AG04449 (cell line): ENCODE measurements at regions not wholly inside any gene's neighbourhood (a gene's known extent, or its start where the extent isn't known, plus 50 kb on each side); places are given as distances from the start of the nearest gene placed in this dataset.

ENCODE experiments used
- CTCF ChIA-PET: fragments of 350-600 bp; formaldehyde crosslinking; extraction: SDS; loops from one replicate; lab custom pipeline; 2021; ENCODE audit warnings: antibody characterized with exemption; lab: Yijun Ruan, JAX
- POLR2A ChIA-PET: fragments of 400-600, 350-600 bp; formaldehyde crosslinking; extraction: SDS; loops from one replicate; lab custom pipeline; 2020; ENCODE audit warnings: antibody characterized with exemption, inconsistent platforms; lab: Yijun Ruan, JAX
- DNase-seq: peaks from one replicate; pipeline ENCODE4 v3.0.0-alpha.2; 2010; ENCODE audit warnings: low read depth, low spot score
- H3K4me3 ChIP-seq: 2 replicates; pipeline ENCODE4 v1.5.1; 2011; ENCODE audit warnings: low read depth, mild to moderate bottlenecking, control low read depth, low read length
- TF ChIP-seq, protein P1 (sequence below): IDR thresholded peaks from one replicate; pipeline ENCODE4 v1.5.1; 2011; ENCODE audit warnings: mild to moderate bottlenecking, moderate library complexity, low read length, control low read depth, inconsistent platforms; ENCODE audit not compliant: insufficient read depth; ENCODE audit errors: missing control alignments

DNA sequence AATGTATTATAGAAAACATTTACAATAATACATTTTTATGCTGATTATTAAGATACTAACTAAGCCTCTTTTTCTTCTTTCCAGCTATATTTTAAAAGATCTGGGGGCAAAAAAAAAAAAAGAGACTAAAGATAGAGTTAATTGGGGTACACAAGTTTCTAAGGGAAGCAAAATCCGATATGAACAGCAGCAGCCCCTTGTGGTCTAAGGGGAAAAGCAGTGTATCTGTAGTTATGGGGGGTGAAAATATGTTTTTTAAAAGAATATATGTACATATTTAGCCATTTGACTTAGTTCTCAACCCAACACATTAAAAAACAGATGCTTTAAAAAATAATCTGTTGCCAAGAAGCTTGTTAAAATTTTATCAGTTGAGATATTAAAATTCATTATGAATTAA, 134.3 kb upstream of the POU5F2 start:
- ChIA-PET CTCF (interaction anchor here (0.6 to 1.0 kb wide), 2 partner anchors 19 to 23 kb away, joined by 3 to 4 read pairs; no protein-coding TSS in a partner anchor), POLR2A (no interaction called here)
- no peak for DNase-seq
- no peak overlapping the region for H3K4me3 ChIP-seq
- TF ChIP-seq, protein P1, sequence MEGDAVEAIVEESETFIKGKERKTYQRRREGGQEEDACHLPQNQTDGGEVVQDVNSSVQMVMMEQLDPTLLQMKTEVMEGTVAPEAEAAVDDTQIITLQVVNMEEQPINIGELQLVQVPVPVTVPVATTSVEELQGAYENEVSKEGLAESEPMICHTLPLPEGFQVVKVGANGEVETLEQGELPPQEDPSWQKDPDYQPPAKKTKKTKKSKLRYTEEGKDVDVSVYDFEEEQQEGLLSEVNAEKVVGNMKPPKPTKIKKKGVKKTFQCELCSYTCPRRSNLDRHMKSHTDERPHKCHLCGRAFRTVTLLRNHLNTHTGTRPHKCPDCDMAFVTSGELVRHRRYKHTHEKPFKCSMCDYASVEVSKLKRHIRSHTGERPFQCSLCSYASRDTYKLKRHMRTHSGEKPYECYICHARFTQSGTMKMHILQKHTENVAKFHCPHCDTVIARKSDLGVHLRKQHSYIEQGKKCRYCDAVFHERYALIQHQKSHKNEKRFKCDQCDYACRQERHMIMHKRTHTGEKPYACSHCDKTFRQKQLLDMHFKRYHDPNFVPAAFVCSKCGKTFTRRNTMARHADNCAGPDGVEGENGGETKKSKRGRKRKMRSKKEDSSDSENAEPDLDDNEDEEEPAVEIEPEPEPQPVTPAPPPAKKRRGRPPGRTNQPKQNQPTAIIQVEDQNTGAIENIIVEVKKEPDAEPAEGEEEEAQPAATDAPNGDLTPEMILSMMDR: no peak

- POLR2A ChIA-PET: no interaction called here
Observed at GRCh38 chr5:93874491-93874890, 133.1 kb upstream of the POU5F2 start.

GRCh38 chr5:93874080-93874479, 132.7 kb upstream of the POU5F2 start:
- ChIA-PET CTCF (interaction anchor here (0.7 to 1.3 kb wide), 3 partner anchors 20 to 672 kb away, joined by 3 read pairs; no protein-coding TSS in a partner anchor), POLR2A (no interaction called here)
- no peak for DNase-seq
- H3K4me3 ChIP-seq: no peak overlapping the region
- TF ChIP-seq, protein P1: no peak

More at GRCh38 chr5:93874491-93874890, 133.1 kb upstream of the POU5F2 start:
- DNase-seq: no peak
- H3K4me3 ChIP-seq: no peak overlapping the region
- CTCF ChIA-PET: interaction anchor here (1.0 to 1.3 kb wide), 2 partner anchors 19 to 672 kb away, joined by 3 read pairs; no protein-coding TSS in a partner anchor
- TF ChIP-seq, protein P1: no peak

GRCh38 chr5:93873211-93873736, 131.9 kb upstream of the POU5F2 start:
- ChIA-PET POLR2A (no interaction called here), CTCF (interaction anchor here (0.7 kb wide), 1 partner anchor 22 kb away, joined by 3 read pairs; no protein-coding TSS in a partner anchor)
- no peak overlapping the region for H3K4me3 ChIP-seq
- TF ChIP-seq, protein P1: no peak
- DNase-seq: no peak

DNA sequence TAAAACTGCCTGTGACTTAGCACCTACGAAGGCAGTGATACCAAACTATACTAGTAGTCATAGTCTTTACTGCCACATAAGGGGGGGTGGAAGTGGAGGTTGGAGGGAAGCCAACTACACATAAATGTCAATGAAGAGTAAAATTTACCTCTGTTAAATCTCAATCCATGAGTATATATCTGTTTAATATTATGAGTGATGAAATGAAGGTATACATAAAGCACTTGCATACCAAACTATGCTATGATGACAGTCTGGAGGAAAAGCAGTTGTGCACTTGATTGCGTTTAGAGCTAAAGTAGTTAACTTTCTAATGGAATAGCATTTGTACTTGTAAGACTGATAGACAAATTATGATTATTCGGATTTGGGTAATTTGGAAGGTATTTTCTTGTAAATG, 129.2 kb upstream of the POU5F2 start:
- POLR2A ChIA-PET: no interaction called here
- TF ChIP-seq, protein P1: no peak
- no peak for DNase-seq
- CTCF ChIA-PET: no interaction called here
- no peak overlapping the region for H3K4me3 ChIP-seq

DNA sequence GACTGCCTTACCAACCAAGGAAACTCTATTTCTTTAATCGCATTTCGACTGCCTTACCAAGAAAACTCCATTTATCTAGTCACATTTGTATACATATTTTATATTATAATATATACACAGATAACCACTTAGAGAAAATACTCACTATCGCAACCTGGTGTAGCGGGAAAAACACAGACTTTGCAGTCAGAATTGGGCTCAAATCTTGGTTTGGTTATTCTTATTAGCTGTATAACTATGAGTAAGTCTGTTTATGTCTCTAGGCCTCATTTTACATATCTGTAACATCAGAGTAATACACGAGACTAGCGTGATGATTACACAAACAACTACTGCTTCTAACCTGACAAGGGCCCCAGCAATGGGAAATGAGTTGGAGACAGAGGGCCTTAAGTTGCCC, 127.5 kb upstream of the POU5F2 start:
- POLR2A ChIA-PET: no interaction called here
- TF ChIP-seq, protein P1: no peak
- CTCF ChIA-PET: no interaction called here
- no peak overlapping the region for H3K4me3 ChIP-seq
- DNase-seq: no peak
